Mammary epithelial cell (primary cell): ENCODE measurements at regions not wholly inside any gene's neighbourhood (a gene's known extent, or its start where the extent isn't known, plus 50 kb on each side); places are given as distances from the start of the nearest gene placed in this dataset.

ENCODE experiments used
- EZH2 ChIP-seq: IDR thresholded peaks from 2 replicates; pipeline ENCODE4 v1.6.1; 2012; ENCODE audit warnings: low read length, inconsistent platforms, borderline replicate concordance
- TF ChIP-seq, protein P1 (sequence below), 2 donors: IDR thresholded peaks in 1 of 2; conservative IDR thresholded peaks in 1 of 2; 2 replicates each; pipeline ENCODE4 v1.5.1; 2011 to 2012; ENCODE audit warnings: inconsistent platforms in 2 of 2, low read length in 2 of 2, mild to moderate bottlenecking in 2 of 2, control low read depth in 1 of 2, low read depth in 1 of 2; ENCODE audit not compliant: insufficient read depth in 1 of 2; ENCODE audit errors: extremely low read depth in 1 of 2

DNA sequence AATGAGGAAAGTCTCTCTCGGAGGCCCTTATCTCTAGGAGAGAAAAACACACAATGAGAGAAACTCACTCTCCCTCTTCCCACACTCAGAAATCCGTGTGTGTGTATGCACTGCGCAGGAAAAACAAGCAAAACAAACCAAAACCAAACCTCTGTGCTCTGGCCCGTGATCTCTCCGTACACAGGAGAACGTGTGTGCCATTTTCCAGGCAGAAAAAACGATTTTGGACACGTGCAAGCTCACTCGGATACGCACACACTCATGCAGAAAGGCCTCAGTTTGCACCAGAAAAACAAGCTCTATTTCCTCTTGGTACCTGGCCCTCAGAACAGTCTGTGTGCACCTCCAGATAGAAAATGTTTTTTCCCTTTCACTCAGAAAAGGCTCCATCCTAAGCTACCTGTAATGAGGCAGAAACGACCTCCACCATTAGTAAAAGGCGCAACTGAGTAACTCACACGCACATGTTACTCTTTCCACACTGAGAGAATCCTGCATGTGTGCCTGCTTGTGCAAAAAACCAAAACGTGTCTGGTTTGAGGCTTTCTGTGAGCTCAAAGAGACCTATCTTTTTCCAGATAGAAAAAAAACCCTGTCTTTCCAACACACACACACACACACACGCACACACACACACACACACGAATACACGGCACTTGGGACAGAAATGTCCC lies 99.2 kb downstream of the EDN3 start:
- TF ChIP-seq, protein P1, sequence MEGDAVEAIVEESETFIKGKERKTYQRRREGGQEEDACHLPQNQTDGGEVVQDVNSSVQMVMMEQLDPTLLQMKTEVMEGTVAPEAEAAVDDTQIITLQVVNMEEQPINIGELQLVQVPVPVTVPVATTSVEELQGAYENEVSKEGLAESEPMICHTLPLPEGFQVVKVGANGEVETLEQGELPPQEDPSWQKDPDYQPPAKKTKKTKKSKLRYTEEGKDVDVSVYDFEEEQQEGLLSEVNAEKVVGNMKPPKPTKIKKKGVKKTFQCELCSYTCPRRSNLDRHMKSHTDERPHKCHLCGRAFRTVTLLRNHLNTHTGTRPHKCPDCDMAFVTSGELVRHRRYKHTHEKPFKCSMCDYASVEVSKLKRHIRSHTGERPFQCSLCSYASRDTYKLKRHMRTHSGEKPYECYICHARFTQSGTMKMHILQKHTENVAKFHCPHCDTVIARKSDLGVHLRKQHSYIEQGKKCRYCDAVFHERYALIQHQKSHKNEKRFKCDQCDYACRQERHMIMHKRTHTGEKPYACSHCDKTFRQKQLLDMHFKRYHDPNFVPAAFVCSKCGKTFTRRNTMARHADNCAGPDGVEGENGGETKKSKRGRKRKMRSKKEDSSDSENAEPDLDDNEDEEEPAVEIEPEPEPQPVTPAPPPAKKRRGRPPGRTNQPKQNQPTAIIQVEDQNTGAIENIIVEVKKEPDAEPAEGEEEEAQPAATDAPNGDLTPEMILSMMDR (conservative IDR thresholded peaks at IDR 0.05 in 1 of 2, IDR thresholded peaks at IDR 0.05 in 1 of 2; ENCODE audit: extremely low read depth in 1 of 2, insufficient read depth in 1 of 2, low read depth in 1 of 2, low read length in 2 of 2), result no peak
- TF ChIP-seq EZH2, result no peak
